Lower leg skin (tissue), 4 donors: ENCODE measurements at regions not wholly inside any gene's neighbourhood (a gene's known extent, or its start where the extent isn't known, plus 50 kb on each side); places are given as distances from the start of the nearest gene placed in this dataset.

Source experiments
- DNase-seq, 2 donors: peaks; one replicate each; pipeline ENCODE4 v3.0.0-alpha.2; 2019; ENCODE audit warnings: low spot score in 2 of 2
- H3K4me3 ChIP-seq: fragments of 200-600 bp; sonication (generic); 2 replicates; pipeline ENCODE4 v1.5.1; 2017; ENCODE audit warnings: mild to moderate bottlenecking, low read depth; ENCODE audit not compliant: poor library complexity, severe bottlenecking
- CTCF ChIP-seq, 3 donors: fragments of 450-650 bp; IDR thresholded peaks; one replicate each; pipeline ENCODE4 v1.5.1; 2016; ENCODE audit warnings: antibody characterized with exemption in 3 of 3, mild to moderate bottlenecking in 3 of 3, moderate library complexity in 2 of 3
- POLR2A ChIP-seq, 2 donors: fragments of 450-650 bp; IDR thresholded peaks; one replicate each; pipeline ENCODE4 v1.6.1; 2016 to 2017; ENCODE audit warnings: antibody characterized with exemption in 2 of 2, mild to moderate bottlenecking in 1 of 2, moderate library complexity in 1 of 2
- WGBS, 2 donors: methylation state at CpG; one replicate each; pipeline ENCODE4 v1.1.5; 2018; 5-methylcytosine and 5-hydroxymethylcytosine counted together
- intact Hi-C: fragments of 100-400 bp; cut with DNase I; formaldehyde crosslinking; loops from one replicate; pipeline ENCODE4 v1.15.0; 2023; ENCODE audit warnings: low total_unique reads

- no peak for DNase-seq
- intact Hi-C loops = no loop called here
- H3K4me3 ChIP-seq = no peak overlapping the region
- WGBS, 2 donors = 85 to 87% methylated on average over 2 of the region's 2 CpGs
- TF ChIP-seq POLR2A (IDR thresholded peaks at IDR 0.05) = no peak
- TF ChIP-seq CTCF (IDR thresholded peaks at IDR 0.05) = no peak
Measured at GRCh38 chr18:41529093-41529492, 425.9 kb upstream of the PIK3C3 start.

- WGBS, 2 donors = 16 to 17% methylated on average over 1 of the region's 1 CpG
Measured at GRCh38 chr18:41526054-41526453, 429.0 kb upstream of the PIK3C3 start.

GRCh38 chr18:41524674-41525470, 430.2 kb upstream of the PIK3C3 start:
- no peak overlapping the region for H3K4me3 ChIP-seq
- intact Hi-C loops = no loop called here
- TF ChIP-seq CTCF (IDR thresholded peaks at IDR 0.05) (no peak), POLR2A (IDR thresholded peaks at IDR 0.05) (no peak)
- DNase-seq = no peak
- 13 to 22% methylated on average over 2 of the region's 2 CpGs for WGBS, 2 donors

More at GRCh38 chr18:41526054-41526453, 429.0 kb upstream of the PIK3C3 start:
- no peak for DNase-seq
- H3K4me3 ChIP-seq = no peak overlapping the region
- no peak for TF ChIP-seq POLR2A (IDR thresholded peaks at IDR 0.05)
- intact Hi-C loops = no loop called here

GRCh38 chr18:41517142-41517541, 437.9 kb upstream of the PIK3C3 start:
- intact Hi-C loops = no loop called here

GRCh38 chr18:41513438-41513837, 441.6 kb upstream of the PIK3C3 start:
- no peak for DNase-seq
- 82% methylated on average over 3 of the region's 3 CpGs for WGBS, 2 donors
- TF ChIP-seq CTCF (IDR thresholded peaks at IDR 0.05) (no peak), POLR2A (IDR thresholded peaks at IDR 0.05) (no peak)
- H3K4me3 ChIP-seq = no peak overlapping the region
- intact Hi-C loops = no loop called here

More at GRCh38 chr18:41517142-41517541, 437.9 kb upstream of the PIK3C3 start:
- H3K4me3 ChIP-seq = no peak overlapping the region
- DNase-seq = no peak
- TF ChIP-seq CTCF (IDR thresholded peaks at IDR 0.05) = no peak
- no peak for TF ChIP-seq POLR2A (IDR thresholded peaks at IDR 0.05)

GRCh38 chr18:41504316-41504715, 450.7 kb upstream of the PIK3C3 start:
- TF ChIP-seq POLR2A (IDR thresholded peaks at IDR 0.05) = no peak
- TF ChIP-seq CTCF (IDR thresholded peaks at IDR 0.05) = no peak
- intact Hi-C loops = no loop called here
- no peak for DNase-seq
- no peak overlapping the region for H3K4me3 ChIP-seq
- 61 to 77% methylated on average over 3 of the region's 3 CpGs for WGBS, 2 donors
